HG03060 (cell line): ENCODE measurements at regions not wholly inside any gene's neighbourhood (a gene's known extent, or its start where the extent isn't known, plus 50 kb on each side); places are given as distances from the start of the nearest gene placed in this dataset.
"Not testable (repeated sequence)": the region's sequence is repeated elsewhere in the genome, so short reads cannot be mapped to it uniquely, and the experiment has no call there.

Source experiments
- ATAC-seq: cut with Tn5 transposase; IDR thresholded peaks from one replicate; pipeline ENCODE4 v1.9.1; 2021; ENCODE audit warnings: low read depth, moderate number of reproducible peaks; ENCODE audit not compliant: unreplicated experiment

DNA sequence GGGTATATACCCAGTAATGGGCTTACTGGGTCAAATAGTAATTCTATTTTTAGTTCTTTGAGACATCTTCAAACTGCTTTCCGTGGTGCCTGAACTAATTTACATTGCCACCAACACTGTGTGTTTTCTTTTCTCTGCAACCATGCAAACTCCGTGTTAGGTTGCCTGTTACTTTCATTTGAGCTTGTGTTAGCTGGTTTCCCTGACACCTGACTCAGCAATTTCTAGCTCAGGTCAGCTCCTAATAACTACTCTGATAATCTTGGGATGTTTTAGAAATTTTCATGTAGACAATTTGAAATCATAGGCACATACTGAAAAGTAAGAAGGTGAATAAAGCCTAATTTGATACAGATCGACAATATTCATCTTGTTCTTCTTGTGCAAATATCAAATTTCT lies 132.3 kb downstream of the ADCYAP1 start:
- no peak for ATAC-seq

DNA sequence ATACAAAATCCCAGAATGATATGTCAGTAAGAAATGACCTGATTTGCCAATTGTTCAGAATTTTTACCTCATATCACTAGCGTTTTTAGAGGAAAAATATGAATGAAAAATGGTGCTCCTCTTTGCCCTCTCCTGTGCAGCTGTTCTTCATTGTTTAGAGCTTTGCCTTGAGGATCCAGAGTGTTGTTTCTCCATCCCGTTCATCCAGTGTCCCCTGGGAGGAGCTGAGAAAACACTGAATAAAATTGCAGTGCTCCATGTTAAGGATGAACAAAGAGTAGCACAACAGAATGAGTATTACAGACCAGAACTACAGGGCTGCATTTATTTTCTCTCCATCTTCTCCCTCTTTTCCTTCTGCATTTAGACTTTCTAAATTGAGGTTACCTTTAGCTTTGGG lies 133.1 kb downstream of the ADCYAP1 start:
- ATAC-seq: no peak

DNA sequence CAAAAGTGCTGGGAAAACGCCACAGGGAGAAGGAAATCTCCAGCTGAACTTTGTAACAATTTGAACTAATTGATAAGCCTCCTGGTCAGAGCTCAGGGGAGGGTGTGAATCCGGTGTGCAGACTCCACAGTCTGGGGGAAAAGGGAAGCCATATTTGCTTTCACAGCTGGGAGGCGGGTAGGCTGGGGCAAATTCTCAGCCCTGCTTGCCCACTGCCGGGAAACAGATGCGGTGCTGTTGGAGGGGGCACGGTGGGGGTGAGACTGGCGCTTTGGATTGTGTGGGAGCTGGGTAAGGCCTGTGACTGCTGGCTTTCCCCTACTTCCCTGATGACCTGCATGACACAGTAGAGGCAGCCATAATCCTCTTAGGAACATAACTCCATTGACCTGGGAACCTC lies 134.8 kb downstream of the ADCYAP1 start:
- ATAC-seq: no peak

DNA sequence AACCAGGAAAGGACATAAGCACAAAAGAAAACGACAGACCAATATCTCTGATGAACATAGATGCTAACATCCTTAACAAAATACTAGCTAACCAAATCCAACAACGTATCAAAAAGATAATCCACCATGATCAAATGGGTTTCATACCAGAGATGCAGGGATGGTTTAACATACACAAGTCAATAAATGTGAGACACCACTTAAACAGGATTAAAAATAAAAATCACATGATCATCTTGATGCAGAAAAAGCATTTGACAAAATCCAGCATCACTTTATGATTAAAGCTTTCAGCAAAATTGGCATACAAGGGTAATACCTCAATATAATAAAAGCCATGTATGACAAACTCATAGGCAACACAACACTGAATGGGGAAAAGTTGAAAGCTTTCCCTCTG lies 138.4 kb downstream of the ADCYAP1 start:
- not testable (repeated sequence) for ATAC-seq

DNA sequence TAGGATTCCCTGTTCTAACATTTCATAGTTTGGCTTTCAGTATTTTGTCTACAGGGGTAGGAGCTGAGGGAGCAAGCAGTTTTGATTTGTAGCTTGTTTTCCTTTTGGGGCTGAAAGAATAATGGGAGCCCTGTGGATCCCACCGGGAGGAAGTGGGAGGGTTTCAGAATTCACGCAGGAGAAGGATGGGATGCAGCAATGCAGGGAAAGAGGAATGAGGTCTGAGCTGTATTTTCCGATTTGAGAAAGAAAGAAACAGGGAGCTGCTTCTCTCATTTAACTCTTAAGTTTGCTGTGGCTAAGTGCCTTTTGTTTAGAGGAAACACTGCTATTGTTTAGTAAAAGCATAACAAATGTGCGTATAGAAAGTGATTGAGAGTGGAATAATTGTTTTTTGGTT lies 141.0 kb downstream of the ADCYAP1 start:
- ATAC-seq: no peak

DNA sequence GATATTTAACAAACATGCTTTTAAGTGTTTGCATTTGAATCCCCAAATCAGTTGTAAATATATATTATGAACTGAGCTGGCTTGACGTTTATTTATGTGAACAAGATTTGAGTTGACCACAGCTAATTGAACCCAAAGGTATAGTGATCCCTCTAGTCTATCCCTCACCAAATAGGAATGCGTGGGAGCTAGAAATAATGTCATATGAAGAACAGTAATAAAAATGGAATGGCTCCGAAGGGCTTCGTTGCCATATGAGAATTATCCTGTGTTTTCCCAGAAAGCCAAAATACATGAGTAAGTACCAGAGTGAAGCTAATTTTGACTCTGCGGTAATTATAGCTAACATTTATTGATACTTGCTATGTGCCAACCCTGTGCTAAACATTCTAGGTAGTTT lies 142.7 kb downstream of the ADCYAP1 start:
- ATAC-seq: no peak

DNA sequence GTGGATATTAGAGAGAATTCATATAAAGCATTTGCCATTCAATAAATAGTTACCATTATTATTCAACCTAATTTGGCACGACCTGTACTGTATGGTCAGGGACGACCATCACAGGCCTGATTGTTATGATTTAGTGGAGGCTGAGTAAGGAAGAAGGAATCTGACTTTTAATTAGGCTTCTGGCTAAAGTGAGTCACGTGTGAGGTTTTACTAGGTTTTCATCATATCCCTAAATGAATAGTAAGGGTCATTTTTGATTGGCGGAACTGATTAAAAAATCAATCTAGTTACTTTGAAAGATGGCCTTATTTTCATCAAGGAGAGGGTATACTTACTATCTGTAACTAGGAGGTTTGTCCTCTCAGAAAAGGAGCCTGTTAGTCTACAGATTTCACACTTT lies 143.4 kb downstream of the ADCYAP1 start:
- ATAC-seq: no peak

DNA sequence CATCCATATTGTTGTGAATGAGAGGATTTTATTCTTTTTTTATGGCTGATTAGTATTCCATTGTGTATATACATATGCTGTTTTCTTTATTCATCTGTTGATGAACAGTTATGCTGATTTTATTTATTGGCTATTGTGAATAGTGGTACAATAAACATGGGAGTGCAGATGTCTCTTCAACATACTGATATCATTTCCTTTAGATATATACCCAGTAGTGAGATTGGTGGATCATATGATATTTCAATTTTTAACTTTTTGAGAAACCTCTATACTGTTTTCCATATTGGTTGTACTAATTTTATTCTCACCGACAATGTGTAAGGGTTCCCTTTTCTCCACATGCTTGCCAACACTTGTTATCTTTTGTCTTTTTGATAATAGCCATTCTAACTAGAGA lies 144.5 kb downstream of the ADCYAP1 start:
- no peak for ATAC-seq

DNA sequence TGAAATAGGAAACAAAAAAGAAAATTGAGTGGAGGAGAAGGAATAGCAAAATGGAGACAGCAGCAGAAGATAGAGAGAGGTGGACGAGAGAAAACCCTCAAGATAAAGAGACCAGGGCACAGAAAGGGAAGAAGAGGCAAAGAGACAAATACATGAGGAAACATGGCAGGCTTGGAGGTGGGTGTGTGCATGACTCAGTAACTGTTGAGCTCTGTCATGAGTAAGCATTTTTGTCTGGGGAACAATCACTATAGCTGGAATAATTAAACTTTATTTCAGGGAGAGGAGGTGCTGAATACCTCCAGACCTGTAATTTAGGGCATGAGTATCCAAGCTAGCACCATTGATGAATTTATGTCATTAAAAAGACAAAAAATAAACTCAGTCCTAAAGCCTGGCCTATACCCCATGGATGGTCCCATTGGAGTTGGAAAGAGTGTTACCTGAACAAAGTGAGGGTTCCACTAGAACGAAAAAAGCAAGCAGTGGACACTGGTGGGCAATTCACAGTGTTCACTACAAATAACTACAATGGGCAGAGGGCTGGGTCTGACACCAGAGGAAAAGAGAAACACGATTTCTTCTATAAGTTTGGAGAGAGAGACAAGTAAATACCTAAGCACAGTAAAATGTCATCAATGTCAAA lies 145.5 kb downstream of the ADCYAP1 start:
- no peak for ATAC-seq

DNA sequence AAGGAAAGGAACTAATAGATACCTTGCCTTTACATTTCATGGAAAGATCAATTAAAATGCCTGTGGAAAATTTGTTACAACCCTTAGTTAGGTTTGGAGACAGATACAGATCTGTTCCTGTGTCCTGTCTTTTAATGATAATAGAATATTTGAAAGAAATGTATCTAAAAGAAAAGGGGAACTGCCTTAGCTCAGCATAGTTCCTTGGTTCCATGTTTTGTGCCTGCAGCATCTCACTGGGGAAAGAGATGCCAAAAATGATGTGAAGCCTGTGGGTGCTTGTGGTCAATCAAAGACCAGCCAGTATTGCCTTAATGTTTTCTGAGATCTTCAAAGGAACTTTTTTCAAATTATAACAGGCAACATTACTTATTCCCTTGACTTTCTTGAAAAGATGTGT lies 147.6 kb downstream of the ADCYAP1 start:
- no peak for ATAC-seq

DNA sequence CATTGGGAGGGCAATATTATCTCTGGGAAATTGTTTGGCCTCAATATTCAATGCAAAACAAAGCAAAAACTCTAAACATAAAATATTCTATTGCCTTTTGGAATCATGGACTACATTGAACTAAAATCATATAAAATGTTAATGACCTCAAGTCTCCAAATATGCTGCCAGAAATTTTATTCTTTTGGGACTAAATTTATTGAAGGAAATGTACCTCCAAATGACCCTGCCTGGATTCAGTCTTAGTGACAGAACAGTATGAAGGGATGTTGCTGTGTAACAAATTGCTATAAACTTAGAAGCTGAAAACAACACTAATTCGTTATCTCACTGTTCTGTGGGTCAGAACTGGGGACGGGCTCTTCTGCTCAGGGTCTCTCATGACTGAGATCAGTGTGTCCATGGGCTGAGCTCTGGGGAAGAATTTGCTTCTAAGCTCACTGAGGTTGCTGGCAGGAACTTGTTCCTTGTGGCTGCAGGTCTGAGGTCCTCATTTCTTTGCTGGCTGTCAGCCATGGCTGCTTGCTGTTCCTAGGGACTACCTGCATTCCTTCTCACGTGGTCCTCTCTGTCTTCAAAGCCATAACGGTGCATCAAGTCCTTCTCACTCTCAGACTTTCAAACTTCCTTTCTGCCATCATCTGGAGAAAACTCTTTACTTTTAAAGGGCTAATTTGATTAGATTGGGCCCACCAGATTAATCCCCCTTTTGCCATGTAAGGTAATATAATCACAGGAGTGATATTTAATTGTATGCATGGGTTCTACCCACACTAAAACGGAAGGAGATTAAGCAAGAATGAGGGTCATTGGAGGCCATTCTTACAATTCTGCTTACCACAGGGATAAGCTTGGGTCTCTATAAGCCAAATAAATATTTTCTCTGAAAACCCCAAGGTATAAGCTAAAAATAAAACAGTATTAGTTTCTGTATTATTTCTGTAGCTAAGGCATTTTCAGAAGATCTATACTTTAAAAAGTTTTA lies 149.0 kb downstream of the ADCYAP1 start:
- ATAC-seq: no peak

DNA sequence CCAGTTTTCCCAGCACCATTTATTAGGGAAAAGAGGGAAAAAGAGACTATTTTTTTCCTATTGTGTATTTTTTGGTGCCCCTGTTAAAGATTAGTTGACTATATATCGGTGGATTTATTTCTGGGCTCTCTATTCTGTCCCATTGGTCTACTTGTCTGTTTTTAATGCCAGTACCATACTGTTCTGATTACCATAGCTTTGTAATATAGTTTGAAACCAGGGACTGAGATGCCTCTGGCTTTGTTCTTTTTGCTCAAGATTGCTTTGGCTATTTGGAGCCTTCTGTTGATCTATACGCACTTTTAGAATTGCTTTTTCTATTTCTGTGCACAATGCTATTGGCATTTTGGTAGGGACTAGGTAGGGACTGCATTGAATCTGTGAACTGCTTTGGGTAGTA lies 151.7 kb downstream of the ADCYAP1 start:
- ATAC-seq: no peak

DNA sequence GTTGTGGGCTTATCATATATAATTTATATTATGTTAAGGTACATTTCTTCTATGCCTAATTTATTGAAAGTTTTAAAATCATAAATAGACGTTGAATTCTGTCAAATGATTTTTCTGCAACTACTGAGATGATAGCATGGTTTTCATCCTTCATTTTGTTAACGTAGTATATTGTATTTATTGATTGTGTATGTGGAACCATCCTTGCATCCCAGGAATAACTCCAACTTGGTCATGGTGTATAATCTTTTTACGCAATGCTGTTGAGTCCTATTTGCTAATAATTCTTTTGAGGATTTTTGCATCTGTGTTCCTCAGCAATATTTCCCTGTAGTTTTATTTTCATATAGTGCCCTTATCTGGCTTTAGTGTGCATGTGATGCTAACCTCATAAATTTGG lies 152.7 kb downstream of the ADCYAP1 start:
- ATAC-seq: no peak

DNA sequence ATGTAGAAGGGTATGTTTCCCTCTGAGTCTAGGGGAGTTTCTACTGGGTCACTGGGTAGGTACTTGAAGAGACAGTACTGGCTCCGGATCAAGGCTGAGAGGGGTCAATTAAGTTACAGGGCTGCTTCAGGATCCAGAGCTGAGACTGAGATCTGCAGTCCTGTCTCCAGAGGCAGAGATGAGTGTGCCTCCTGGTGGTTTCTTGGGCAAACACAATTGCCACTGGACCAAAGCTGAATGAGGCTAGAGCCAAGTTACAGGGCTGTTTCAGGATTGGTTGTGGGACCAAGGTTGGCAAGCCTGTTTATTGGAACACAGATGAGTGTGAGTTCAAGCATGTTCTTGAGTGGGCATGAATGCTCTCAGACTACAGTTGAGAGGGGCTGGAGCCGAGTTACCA lies 157.9 kb downstream of the ADCYAP1 start:
- ATAC-seq: no peak

DNA sequence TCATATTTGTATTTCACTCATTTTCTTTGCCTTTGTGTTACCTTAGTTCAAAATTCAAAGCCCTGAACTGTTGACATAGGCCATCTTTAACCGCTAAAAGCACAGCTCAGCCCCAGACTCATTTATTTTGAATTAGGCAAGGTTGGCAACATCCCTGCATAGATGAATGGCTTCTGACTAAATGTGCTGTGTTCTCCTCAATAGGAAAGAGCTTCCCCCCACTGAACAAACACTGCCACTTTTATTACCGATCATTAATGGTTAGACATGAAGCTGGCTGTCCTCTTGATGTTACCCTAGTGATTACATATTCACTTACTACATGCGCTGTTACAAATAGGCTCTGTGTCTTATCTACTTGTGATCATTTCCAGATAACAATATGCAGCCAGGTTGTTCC lies 170.7 kb downstream of the ADCYAP1 start:
- no peak for ATAC-seq

DNA sequence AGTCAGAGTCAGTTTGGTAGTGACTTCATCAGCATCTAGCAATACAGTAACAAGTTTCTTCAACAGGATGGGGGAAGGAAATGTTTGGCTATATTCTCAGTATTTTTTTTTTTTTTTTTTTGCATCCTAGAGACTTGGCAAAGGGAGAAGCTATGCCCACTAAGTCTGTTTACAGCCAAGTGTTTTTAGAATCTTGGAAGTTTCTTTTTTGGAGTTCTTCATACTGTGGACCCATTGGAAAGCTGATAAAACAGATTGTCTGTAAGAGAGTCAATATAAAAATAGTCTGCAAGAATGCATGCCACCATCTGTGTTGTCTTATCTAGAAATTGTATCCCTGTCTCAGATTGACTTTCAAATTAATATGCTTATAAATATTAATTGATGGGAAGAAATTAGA lies 171.2 kb downstream of the ADCYAP1 start:
- ATAC-seq: no peak

DNA sequence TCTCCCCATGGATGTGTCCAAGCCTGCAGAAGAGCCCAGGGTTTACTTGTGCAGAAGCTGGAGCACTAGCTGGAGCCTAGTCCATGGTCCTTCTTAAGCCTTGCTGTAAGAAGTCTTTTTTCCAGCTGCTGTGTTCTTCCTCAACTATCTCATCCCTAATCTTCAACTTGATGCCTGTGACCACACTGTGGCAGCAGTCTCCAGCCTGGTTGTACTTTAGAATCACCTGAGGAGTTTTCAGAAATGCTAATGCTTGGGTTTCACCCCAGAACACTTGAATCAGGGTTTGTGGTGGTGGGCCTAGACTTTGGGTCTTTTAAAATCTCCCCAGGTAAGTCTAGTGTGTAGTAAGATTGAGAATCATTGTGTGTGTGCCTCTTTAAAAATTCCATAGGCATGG lies 173.6 kb downstream of the ADCYAP1 start:
- ATAC-seq: no peak

DNA sequence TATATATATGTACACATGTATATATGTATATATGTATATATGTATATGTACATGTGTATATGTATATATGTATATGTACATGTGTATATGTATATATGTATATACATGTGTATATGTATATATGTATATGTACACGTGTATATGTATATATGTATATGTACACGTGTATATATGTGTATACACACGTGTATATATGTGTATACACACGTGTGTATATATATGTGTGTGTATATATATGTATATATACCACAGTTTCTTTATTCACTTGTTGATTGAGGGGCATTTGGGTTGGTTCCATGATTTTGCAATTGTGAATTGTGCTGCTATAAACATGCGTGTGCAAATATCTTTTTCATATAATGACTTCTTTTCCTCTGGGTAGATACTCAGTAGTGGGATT lies 179.0 kb downstream of the ADCYAP1 start:
- ATAC-seq: not testable (repeated sequence)

DNA sequence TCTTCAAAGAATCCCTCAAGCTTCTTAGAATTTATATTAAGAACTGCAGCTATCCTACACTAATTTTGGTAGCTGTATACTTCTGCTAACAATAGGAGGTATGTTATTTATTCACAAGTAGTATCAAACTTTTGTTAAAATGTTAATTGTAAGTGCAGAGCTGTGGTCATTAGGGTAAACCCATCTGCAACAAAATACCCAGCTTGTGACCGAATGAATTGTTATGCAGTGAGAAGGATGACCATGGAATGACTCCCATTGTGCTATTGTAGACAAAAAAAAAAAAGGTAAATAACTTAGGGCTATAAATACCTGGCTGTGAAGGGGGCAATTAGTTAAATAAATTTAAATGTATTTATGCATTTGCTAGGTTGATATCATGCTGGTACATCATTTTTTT lies 186.1 kb downstream of the ADCYAP1 start:
- ATAC-seq: no peak

DNA sequence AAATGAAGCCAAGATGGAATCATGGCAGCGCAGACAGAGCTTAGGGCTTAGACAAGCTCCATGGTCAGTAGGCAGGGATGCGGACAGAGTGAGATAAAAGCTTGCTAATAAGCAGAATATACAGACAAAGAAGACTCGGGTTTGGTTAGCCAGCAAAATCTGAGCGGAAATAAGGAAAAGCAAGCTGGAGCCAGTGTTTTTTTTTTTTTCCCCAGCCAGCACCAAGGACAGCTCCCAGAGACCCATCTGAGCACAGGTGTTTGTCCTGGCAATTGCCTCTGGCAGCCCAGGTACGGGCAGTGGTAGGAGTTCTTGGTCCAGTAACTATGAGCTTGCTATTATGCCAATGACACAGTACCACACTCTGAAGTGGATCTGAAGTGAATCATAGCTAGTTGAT lies 187.6 kb downstream of the ADCYAP1 start:
- no peak for ATAC-seq

DNA sequence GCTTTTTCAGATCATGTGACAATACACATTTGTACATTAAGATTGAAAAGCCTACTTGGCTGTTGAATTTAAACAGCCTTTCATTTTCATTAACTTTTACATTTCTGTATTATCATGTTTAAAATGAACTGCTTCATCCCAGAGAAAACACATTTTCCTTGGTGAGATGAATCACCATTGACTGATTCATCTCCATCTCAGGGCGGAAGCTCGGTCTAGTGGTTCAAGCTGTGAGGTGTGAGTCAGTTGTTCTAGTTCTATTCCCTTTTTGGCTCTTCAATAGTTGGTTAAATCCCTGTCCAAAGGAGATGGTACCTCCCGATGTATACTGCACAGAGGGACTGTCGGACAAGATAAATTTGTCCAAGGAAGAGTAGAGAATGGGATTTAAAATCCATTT lies 189.7 kb downstream of the ADCYAP1 start:
- no peak for ATAC-seq
